Right cardiac atrium (tissue), 5 donors: ENCODE measurements at regions not wholly inside any gene's neighbourhood (a gene's known extent, or its start where the extent isn't known, plus 50 kb on each side); places are given as distances from the start of the nearest gene placed in this dataset.
"Not testable (repeated sequence)": the region's sequence is repeated elsewhere in the genome, so short reads cannot be mapped to it uniquely, and the experiment has no call there.

Experiments used
- ATAC-seq, 2 donors: fragments of 200-7000 bp; cut with Tn5 transposase; one replicate each; pipeline versions ENCODE4 v1.8.0 to v1.9.1; 2020; ENCODE audit warnings: moderate library complexity in 2 of 2, mild to moderate bottlenecking in 1 of 2
- DNase-seq, 3 donors: peaks; one replicate each; pipeline ENCODE4 v3.0.0-alpha.2; 2020
- H3K27ac ChIP-seq: one replicate; pipeline ENCODE4 v1.5.1; 2013; ENCODE audit warnings: mild to moderate bottlenecking, low read length, control low read depth, moderate library complexity
- H3K27me3 ChIP-seq: one replicate; pipeline ENCODE4 v1.6.1; 2013; ENCODE audit not compliant: control insufficient read depth, insufficient read depth
- H3K4me1 ChIP-seq: one replicate; pipeline ENCODE4 v1.6.1; 2013; ENCODE audit warnings: low read length; ENCODE audit not compliant: control insufficient read depth, insufficient read depth
- H3K4me3 ChIP-seq: one replicate; pipeline ENCODE4 v1.5.1; 2013; ENCODE audit warnings: low read length, control low read depth
- H3K9me3 ChIP-seq: one replicate; pipeline ENCODE4 v1.6.1; 2013; ENCODE audit warnings: low read length; ENCODE audit not compliant: control insufficient read depth
- WGBS: extraction: QIAGEN DNeasy Blood & Tissue Kit; methylation state at CpG from one replicate; pipeline ENCODE4 v1.1.7; 2013; 5-methylcytosine and 5-hydroxymethylcytosine counted together
- intact Hi-C, 4 donors: fragments of 100-400 bp; cut with DNase I; formaldehyde crosslinking; loops; one replicate each; pipeline versions ENCODE4 v1.11.0 to v1.14.0; 2022 to 2023
- donor health status: healthy with polysubstance abuse.
- donor health status: DM: no; HTN: yes; CAD: no.
- donor health status: DM: no; HTN: no; CAD: no.
- donor health status: DM: no; HTN: yes; CAD: no; lungs with severe emphysema.
- donor health status: DM: yes; HTN: yes; CAD: no.

- no peak overlapping the region for H3K27ac ChIP-seq
- no peaks in the 10 kb centered on the region for H3K27me3 ChIP-seq
- no peak overlapping the region for H3K4me3 ChIP-seq
- ATAC-seq (peak; percentile 94 to 95), DNase-seq (peak; percentile 67 to 83 (median 82))
- no peaks in the 10 kb centered on the region for H3K9me3 ChIP-seq
- WGBS, result 2% methylated on average over 17 of the region's 17 CpGs
- H3K4me1 ChIP-seq, result no peaks in the 10 kb centered on the region
- intact Hi-C loops, result loop anchor here in 1 of 4 donors (2.0 kb wide), 1 partner anchor 27 kb away; no protein-coding TSS in a partner anchor
Measured at GRCh38 chr5:174910245-174910737, 185.9 kb downstream of the MSX2 start.

DNA sequence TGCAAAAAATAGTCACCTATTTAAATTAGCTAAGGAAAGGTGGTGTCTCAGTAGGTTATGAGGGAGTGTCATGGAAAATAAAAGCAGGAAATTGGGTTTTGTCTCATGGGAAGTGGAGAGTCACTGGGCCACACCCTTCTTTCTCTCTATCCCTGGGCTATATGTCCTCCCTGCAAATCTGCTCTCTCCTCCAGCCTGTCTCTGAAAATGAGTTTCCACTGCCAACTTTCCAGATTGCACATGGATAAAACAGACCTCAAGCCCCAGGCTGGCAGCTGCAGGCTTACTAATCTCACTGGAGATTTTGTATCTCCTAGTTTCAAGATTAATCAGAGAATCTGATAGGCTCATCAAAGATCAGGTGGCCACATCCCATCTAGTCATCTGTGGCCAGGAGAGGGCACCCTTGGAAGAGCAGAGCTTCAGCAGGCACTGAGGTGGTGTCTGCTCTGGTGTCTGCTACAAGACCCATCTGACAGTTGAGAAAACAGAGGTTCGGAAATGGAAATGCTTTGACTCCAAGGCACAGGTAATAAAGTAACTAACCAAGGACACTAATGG, 178.9 kb downstream of the MSX2 start:
- Histone ChIP-seq H3K27ac (no peak overlapping the region), H3K27me3 (no peaks in the 10 kb centered on the region), H3K4me1 (no peaks in the 10 kb centered on the region), H3K9me3 (no peaks in the 10 kb centered on the region), H3K4me3 (no peak overlapping the region)
- intact Hi-C loops, result no loop called here
- WGBS, result 92% methylated on average over 1 of the region's 1 CpG
- ATAC-seq, result no peak
- DNase-seq, result no peak

DNA sequence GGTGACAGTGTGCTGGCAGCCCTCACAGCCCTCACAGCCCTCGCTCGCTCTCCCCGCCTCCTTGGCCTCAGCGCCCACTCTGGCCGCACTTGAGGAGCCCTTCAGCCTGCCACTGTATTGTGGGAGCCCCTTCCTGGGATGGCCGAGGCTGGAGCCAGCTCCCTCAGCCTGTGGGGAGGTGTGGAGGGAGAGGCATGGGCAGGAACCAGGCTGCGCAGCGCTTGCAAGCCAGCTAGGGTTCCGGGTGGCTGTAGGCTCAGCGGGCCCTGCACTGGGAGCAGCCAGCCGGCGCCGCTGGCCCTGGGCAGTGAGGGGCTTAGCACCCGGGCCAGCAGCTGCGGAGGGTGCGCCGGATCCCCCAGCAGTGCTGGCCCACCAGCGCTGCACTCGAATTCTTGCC, 177.0 kb downstream of the MSX2 start:
- intact Hi-C loops, result no loop called here
- ATAC-seq (no peak), DNase-seq (no peak)
- H3K9me3 ChIP-seq, result no peaks in the 10 kb centered on the region
- no peaks in the 10 kb centered on the region for H3K4me1 ChIP-seq
- H3K4me3 ChIP-seq, result no peak overlapping the region
- no peaks in the 10 kb centered on the region for H3K27me3 ChIP-seq
- H3K27ac ChIP-seq, result no peak overlapping the region
- WGBS, result 95% methylated on average over 19 of the region's 19 CpGs

DNA sequence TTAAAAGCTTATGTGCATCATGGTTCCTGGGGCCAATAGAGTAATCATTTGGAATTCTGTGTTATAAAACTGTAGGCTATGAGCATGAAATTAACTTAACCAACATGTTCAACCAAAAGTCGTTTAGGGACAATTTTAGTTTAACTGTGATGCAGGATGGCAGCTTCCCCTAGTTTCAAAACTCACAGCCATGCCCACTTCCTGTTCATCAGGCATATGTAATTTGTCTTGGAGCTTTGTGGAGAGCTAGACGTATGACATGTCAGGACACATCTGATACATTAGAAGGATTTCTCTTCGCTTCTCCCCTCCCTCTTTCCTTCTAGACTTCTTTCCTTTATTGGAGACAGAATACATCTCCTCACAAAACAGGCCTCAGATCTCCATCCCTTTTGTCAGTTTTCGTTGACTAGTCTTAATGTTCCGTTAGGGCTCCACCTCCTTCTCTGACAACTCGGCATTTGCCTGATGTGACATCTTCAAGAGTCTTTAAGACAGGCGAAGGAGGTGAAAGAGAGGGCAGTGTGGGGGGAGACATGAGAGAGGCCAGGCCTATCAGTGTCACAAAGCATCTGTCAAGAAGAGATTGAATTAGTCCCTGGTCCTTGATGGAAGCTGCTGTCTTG, 176.0 kb downstream of the MSX2 start:
- DNase-seq (no peak), ATAC-seq (no peak)
- no peak overlapping the region for H3K27ac ChIP-seq
- H3K9me3 ChIP-seq, result no peaks in the 10 kb centered on the region
- 41% methylated on average over 7 of the region's 7 CpGs for WGBS
- no peaks in the 10 kb centered on the region for H3K4me1 ChIP-seq
- intact Hi-C loops, result no loop called here
- H3K27me3 ChIP-seq, result no peaks in the 10 kb centered on the region
- no peak overlapping the region for H3K4me3 ChIP-seq

DNA sequence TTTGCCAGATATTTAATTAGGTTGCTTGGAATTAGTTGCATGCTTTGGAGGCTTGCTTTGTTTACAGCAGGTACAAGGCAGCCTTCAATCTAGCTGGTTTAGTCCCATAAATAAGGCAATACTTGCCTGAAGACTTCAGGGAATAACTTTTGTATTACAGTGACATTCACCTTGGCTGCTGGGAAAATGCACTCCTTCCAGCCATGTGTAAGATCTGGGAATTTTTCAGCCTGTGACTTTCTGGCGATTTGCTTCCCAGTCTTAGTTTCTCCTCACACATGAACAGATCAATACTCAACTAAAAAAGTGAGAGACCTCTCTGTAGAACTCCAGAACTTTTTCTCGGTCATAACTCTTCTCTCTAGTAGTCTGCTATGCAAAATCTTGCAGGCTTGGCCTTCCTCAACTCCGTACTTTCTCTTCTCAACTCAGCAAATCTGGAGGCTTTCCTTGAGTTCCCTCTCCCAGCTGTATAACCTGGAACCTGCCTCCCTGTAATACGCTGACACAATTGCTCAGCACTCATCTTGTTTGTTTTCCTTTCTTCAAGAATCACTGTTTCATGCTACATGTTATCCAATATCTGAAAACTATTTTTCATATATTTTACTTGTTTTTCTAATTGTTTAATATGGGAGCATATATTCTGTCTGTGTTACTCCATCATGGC, 173.0 kb downstream of the MSX2 start:
- ATAC-seq, result no peak
- Histone ChIP-seq H3K4me3 (no peak overlapping the region), H3K4me1 (no peaks in the 10 kb centered on the region), H3K9me3 (no peaks in the 10 kb centered on the region), H3K27me3 (no peaks in the 10 kb centered on the region), H3K27ac (no peak overlapping the region)
- intact Hi-C loops, result no loop called here
- no peak for DNase-seq
- WGBS, result 81% methylated on average over 4 of the region's 4 CpGs

GRCh38 chr5:174895360-174895759, 171.0 kb downstream of the MSX2 start:
- DNase-seq (no peak), ATAC-seq (no peak)
- Histone ChIP-seq H3K4me1 (no peaks in the 10 kb centered on the region), H3K27ac (no peak overlapping the region), H3K4me3 (no peak overlapping the region), H3K27me3 (no peaks in the 10 kb centered on the region), H3K9me3 (no peaks in the 10 kb centered on the region)
- WGBS, result 59% methylated on average over 4 of the region's 4 CpGs
- intact Hi-C loops, result no loop called here

GRCh38 chr5:174892742-174893141, 168.4 kb downstream of the MSX2 start:
- no peak overlapping the region for H3K27ac ChIP-seq
- DNase-seq (no peak), ATAC-seq (no peak)
- H3K4me1 ChIP-seq, result no peaks in the 10 kb centered on the region
- WGBS, result 87% methylated on average over 7 of the region's 7 CpGs
- H3K9me3 ChIP-seq, result no peaks in the 10 kb centered on the region
- intact Hi-C loops, result no loop called here
- no peak overlapping the region for H3K4me3 ChIP-seq
- no peaks in the 10 kb centered on the region for H3K27me3 ChIP-seq

DNA sequence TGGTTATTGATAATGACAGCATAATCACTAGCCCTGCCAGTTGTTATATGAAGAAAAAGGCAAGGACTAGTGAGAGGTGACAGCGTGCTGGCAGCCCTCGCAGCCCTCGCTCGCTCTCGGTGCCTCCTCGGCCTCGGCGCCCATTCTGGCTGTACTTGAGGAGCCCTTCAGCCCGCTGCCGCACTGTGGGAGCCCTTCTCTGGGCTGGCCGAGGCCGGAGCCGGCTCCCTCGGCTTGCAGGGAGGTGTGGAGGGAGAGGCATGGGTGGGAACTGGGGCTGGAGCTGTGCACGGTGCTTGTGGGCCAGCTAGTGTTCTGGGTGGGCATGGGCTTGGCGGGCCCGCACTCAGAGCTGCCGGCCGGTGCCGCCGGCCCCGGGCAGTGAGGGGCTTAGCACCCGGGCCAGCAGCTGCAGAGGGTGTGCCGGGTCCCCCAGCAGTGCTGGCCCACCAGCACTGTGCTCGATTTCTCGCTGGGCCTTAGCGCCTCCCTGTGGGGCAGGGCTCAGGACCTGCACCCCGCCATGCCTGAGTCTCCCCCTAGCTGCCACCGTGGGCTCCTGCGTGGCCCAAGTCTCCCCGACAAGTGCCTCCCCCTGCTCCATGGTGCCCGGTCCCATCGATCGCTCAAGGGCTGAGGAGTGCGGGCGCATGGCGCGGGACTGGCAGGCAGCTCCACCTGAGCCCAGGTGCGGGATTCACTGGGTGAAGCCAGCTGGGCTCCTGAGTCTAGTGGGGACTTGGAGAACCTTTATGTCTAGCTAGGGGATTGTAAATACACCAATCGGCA, 156.2 kb downstream of the MSX2 start:
- 91% methylated on average over 40 of the region's 40 CpGs for WGBS
- H3K4me3 ChIP-seq, H3K9me3 ChIP-seq, H3K27me3 ChIP-seq, H3K27ac ChIP-seq, H3K4me1 ChIP-seq, DNase-seq, ATAC-seq, intact Hi-C loops: not testable (repeated sequence)

DNA sequence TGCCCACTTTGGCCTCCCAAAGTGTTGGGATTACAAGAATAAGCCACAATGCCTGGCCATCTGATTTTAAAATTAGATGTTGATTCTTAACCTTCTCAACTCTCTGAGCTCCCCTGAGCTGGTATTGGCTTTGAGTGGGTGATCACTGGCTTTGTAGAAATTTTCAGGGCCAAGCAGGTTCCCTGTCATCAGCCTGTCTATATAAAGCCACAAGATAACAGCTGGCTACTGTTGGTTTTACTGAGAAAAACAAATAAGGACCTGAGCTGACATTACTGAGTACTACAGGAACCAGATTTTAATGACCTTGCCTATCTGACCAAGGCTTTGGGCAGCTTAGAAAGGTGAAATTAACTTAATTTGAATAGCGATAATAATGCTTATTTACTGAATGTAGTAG, 153.6 kb downstream of the MSX2 start:
- Histone ChIP-seq H3K4me1 (no peaks in the 10 kb centered on the region), H3K27me3 (no peaks in the 10 kb centered on the region), H3K9me3 (no peaks in the 10 kb centered on the region), H3K4me3 (no peak overlapping the region), H3K27ac (no peak overlapping the region)
- intact Hi-C loops, result no loop called here
- DNase-seq (no peak), ATAC-seq (no peak)
- 96% methylated on average over 1 of the region's 1 CpG for WGBS

DNA sequence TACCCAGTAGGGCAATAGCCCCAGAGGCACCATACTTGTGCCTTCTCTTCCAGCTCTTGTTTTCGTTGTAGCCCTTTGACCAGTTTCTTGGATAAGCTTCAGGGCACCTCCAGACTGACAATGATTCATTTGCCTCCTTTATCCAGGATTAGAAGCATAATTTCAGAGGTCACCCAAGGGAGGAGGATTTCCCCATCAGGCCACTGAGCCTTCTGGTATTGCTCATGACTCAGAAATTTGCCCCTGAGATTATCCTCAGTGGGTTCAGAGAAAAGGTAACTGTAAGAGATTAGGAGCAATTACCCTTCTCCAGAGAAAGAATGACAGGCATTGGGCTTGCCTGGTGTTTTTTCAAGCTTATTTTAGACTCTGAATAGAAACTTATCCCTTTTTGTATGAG, 147.9 kb downstream of the MSX2 start:
- Histone ChIP-seq H3K27ac (no peak overlapping the region), H3K9me3 (no peaks in the 10 kb centered on the region), H3K27me3 (no peaks in the 10 kb centered on the region), H3K4me1 (no peaks in the 10 kb centered on the region), H3K4me3 (no peak overlapping the region)
- DNase-seq (no peak), ATAC-seq (no peak)
- intact Hi-C loops, result no loop called here
- WGBS, result 33% methylated on average over 1 of the region's 1 CpG

DNA sequence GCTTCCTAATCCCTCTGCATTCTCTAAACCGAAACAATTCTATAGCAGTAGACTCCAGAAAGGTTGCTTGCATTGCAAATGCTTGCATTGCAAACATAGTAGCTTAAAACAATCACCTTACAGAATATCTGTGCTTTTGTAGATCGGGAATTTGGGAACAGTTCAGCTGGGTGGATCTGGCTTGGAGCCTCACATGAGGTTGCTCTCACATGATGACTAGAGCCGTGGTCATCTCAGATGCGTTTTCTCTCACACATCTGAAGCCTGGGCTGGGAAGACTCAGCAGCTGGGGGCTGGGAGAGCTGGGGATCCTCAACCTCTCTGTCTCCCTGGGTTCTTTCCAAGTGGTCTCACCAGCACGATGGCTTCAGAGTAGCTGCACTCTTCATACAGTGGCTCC, 127.8 kb downstream of the MSX2 start:
- Histone ChIP-seq H3K27me3 (no peaks in the 10 kb centered on the region), H3K9me3 (no peaks in the 10 kb centered on the region), H3K4me1 (no peaks in the 10 kb centered on the region), H3K4me3 (no peak overlapping the region), H3K27ac (no peak overlapping the region)
- 64% methylated on average over 5 of the region's 5 CpGs for WGBS
- ATAC-seq (no peak), DNase-seq (no peak)
- intact Hi-C loops, result no loop called here
